ENCODE measurements at regions not wholly inside any gene's neighbourhood (a gene's known extent, or its start where the extent isn't known, plus 50 kb on each side); places are given as distances from the start of the nearest gene placed in this dataset.

DNA sequence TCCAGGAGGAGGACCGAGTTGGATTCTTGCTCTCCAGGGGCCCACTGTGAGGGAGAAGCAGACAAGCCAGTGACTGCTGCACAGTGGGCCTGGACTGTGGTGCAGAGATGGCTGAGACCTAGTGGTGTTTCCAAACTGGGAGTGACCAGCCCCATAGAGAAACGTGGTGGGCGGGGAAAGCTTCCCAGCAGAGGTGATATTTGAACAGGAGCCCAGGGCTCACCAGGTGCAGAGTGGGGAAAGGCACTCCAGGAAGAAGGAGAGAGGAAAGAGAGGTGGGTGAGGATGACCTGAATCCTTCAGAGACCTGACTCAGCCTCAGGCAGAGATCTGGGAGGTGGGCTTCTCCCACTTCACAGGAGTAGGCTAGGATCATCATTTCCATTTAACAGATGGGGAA lies 52.1 kb upstream of the RASD2 start:
- TF ChIP-seq, protein P1, sequence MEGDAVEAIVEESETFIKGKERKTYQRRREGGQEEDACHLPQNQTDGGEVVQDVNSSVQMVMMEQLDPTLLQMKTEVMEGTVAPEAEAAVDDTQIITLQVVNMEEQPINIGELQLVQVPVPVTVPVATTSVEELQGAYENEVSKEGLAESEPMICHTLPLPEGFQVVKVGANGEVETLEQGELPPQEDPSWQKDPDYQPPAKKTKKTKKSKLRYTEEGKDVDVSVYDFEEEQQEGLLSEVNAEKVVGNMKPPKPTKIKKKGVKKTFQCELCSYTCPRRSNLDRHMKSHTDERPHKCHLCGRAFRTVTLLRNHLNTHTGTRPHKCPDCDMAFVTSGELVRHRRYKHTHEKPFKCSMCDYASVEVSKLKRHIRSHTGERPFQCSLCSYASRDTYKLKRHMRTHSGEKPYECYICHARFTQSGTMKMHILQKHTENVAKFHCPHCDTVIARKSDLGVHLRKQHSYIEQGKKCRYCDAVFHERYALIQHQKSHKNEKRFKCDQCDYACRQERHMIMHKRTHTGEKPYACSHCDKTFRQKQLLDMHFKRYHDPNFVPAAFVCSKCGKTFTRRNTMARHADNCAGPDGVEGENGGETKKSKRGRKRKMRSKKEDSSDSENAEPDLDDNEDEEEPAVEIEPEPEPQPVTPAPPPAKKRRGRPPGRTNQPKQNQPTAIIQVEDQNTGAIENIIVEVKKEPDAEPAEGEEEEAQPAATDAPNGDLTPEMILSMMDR (conservative IDR thresholded peaks at IDR 0.05), result no peak
- no peak for TF ChIP-seq EZH2 (IDR thresholded peaks at IDR 0.05; ENCODE audit: low read depth)
